Gastroesophageal sphincter (tissue), 3 donors: ENCODE measurements at regions not wholly inside any gene's neighbourhood (a gene's known extent, or its start where the extent isn't known, plus 50 kb on each side); places are given as distances from the start of the nearest gene placed in this dataset.

ENCODE experiments used
- EP300 ChIP-seq: sonication (generic); formaldehyde crosslinking; IDR thresholded peaks from one replicate; pipeline ENCODE4 v1.6.1; 2017; ENCODE audit warnings: antibody characterized with exemption, mild to moderate bottlenecking
- POLR2A ChIP-seq, 2 donors: fragments of 450-650 bp; IDR thresholded peaks; one replicate each; pipeline ENCODE4 v1.6.1; 2017; ENCODE audit warnings: antibody characterized with exemption in 2 of 2, mild to moderate bottlenecking in 2 of 2, moderate library complexity in 1 of 2
- POLR2AphosphoS5 ChIP-seq: sonication (generic); formaldehyde crosslinking; IDR thresholded peaks from one replicate; pipeline ENCODE4 v1.6.1; 2017; ENCODE audit warnings: antibody characterized with exemption
- TF ChIP-seq, protein P1 (sequence below), 4 experiments: fragments of 200-600 bp in 2 of 4; fragments of 450-650 bp in 2 of 4; sonication (generic) in 1 of 4; IDR thresholded peaks; one replicate each; pipeline ENCODE4 v1.5.1; 2017 to 2019; ENCODE audit warnings: antibody characterized with exemption in 4 of 4, mild to moderate bottlenecking in 2 of 4, moderate library complexity in 2 of 4

DNA sequence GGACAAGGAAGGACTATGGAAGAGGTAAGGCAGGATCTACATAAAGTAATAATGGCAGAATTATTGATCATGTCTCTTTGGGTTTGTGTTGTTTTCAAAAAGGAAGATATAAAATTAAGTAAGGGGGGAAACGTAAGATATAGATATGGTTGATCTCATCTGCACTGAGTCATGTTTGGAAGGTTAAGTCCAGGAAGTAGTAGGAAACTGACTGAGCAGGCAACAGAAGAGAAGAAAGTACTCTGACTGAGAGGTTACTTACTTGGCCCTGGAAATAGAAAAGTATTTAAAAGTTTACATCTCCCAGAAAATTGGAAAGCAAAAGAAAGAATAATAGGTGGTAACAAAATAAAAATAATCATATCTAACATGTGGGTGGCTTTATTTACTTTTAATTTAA lies 405.3 kb upstream of the RGMB start:
- TF ChIP-seq POLR2A (IDR thresholded peaks at IDR 0.05) (no peak), EP300 (no peak), POLR2AphosphoS5 (no peak)
- TF ChIP-seq, protein P1, sequence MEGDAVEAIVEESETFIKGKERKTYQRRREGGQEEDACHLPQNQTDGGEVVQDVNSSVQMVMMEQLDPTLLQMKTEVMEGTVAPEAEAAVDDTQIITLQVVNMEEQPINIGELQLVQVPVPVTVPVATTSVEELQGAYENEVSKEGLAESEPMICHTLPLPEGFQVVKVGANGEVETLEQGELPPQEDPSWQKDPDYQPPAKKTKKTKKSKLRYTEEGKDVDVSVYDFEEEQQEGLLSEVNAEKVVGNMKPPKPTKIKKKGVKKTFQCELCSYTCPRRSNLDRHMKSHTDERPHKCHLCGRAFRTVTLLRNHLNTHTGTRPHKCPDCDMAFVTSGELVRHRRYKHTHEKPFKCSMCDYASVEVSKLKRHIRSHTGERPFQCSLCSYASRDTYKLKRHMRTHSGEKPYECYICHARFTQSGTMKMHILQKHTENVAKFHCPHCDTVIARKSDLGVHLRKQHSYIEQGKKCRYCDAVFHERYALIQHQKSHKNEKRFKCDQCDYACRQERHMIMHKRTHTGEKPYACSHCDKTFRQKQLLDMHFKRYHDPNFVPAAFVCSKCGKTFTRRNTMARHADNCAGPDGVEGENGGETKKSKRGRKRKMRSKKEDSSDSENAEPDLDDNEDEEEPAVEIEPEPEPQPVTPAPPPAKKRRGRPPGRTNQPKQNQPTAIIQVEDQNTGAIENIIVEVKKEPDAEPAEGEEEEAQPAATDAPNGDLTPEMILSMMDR (IDR thresholded peaks at IDR 0.05): no peak
